ENCODE measurements at regions not wholly inside any gene's neighbourhood (a gene's known extent, or its start where the extent isn't known, plus 50 kb on each side); places are given as distances from the start of the nearest gene placed in this dataset.

DNA sequence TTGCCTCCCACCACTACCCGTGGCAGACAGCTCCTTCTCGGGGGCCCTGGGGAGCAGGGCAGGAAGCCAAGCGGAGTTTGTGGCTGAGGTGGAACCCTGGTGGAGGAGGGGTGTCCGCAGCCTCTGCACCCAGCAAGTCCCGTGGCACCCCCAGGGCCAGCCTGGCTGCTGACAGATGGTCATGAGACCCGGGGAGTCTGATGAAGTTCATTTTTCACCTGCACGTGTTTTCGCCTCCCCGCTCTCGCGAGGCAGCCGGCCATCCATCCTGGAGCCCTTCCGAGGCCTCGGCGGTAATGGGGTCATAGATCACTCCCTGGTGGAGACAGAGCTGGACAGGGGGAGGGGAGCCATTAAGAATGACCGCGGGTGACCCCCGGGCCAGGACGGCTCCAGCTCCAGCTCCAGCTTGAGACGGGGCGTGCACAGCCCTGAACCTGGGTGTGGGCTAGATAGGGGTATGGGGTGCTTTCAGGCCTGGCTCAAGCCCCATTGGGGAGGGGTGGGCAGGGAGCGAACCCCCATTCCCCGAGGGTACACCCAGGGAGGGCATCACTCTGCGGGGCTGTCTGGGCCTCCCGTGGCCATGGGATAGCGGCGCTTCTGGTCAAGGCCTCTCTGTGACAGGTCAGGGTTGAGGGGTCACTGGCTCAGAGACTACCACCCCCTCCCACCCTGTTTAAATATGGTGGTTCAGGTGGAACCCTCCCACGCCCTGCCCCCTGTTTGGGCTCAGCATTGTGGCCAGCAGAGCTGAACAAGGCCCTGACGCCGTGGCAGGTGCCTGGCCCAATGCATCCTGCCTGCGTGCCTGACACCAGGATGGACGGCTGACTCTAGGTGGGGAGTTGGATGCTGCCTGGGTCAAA is 227.4 kb upstream of the GSE1 start:
- H3K4me1 Mint-ChIP-seq: no peaks in the 10 kb centered on the region
- CTCF ChIA-PET: interaction anchor here (1.3 to 1.4 kb wide), 2 partner anchors 9 to 231 kb away, joined by 3 read pairs; no protein-coding TSS in a partner anchor
- H3K27ac Mint-ChIP-seq: no peak overlapping the region
- DNase-seq: peak; percentile 18
- H3K9me3 Mint-ChIP-seq: peaks cover 6% of the 10 kb centered on the region
- no peaks in the 10 kb centered on the region for H3K36me3 Mint-ChIP-seq
- H3K27me3 Mint-ChIP-seq: peaks cover 6% of the 10 kb centered on the region
- no peak overlapping the region for H3K4me3 Mint-ChIP-seq

DNA sequence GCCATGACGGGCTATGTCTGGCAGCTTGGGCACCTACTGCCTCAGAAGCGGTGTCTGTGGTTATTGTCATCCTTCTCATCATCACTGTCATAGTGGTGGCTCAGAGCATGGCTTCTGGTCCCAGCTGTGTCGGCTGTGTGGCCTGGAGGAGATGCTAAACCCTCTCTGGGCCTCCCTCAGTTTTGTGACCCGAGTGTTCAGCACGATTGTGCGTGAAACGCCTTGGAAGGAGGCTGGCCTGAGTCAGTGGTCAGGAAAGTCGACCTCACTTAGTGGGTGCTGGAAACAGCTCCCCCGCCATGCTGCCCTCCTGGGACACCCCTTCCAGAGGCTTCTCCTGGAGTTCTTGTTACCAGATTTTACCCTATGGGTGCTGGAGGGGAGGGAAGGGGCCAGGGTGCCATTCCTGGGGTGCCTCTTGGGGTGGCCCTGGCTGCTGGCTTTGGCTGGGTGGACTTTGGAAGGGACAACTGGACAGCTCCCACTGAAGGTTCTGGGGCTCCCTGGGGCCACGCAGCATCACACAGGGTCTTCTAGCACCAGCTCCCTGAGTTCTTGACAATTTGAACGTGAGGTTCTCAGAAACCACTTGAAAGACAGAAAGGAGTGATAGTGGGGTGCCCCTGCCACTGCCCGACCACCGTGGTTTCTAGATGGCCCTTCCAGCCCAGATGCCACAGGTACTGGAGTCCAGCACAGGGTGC is 226.5 kb upstream of the GSE1 start:
- Mint-ChIP-seq H3K36me3 (no peaks in the 10 kb centered on the region), H3K4me1 (no peaks in the 10 kb centered on the region), H3K27ac (no peak overlapping the region), H3K9me3 (peaks cover 6% of the 10 kb centered on the region), H3K27me3 (peaks cover 6% of the 10 kb centered on the region), H3K4me3 (no peak overlapping the region)
- peak; percentile 12 for DNase-seq
- CTCF ChIA-PET: interaction anchor here (1.3 to 1.4 kb wide), 2 partner anchors 8 to 230 kb away, joined by 3 read pairs; no protein-coding TSS in a partner anchor

DNA sequence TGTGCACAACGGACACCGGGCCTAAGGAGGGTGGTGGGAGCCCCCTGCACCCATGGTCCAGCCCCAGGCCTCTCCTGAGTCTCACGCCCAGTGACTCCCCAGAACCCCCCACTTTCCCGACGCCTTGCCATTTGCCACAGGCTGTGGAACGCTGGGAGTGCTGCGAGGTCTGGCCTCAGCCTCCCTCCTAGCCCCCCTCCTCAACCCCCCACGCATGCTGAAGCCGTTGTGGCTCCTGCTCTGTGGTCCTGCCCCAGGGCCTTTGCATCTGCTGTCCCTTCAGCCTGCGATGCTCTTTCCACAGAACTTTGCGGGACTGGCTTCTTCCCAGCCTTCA is 226.0 kb upstream of the GSE1 start:
- peaks cover 6% of the 10 kb centered on the region for H3K27me3 Mint-ChIP-seq
- H3K9me3 Mint-ChIP-seq: peaks cover 6% of the 10 kb centered on the region
- DNase-seq: peak; percentile 8
- H3K4me1 Mint-ChIP-seq: no peaks in the 10 kb centered on the region
- H3K4me3 Mint-ChIP-seq: no peak overlapping the region
- H3K36me3 Mint-ChIP-seq: no peaks in the 10 kb centered on the region
- CTCF ChIA-PET: interaction anchor here (1.3 kb wide), 1 partner anchor 8 kb away, joined by 3 read pairs; no protein-coding TSS in a partner anchor
- H3K27ac Mint-ChIP-seq: no peak overlapping the region

DNA sequence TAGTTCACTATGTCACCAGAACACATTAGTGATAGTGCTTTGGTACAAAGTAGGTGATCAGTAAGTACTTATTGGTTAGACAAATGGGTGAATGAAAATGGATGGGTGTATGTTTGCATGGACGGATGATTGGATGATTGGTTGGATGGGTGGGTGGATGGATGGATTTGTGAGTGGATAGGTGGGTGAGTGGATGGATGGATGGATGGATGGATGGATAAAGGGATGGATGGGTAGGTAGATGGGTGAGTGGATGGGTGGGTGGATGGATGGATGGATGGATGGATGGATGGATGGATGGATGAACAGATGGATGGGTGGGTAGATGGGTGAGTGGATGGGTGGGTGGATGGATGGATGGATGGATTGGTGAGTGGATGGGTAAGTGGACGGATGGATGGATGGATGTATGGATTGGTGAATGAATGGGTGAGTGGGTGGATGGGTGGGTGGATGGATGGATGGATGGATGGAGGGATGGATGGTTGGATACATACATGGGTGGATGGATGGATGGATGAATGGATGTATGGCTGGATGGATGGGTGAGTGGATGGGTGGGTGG is 225.3 kb upstream of the GSE1 start:
- Mint-ChIP-seq H3K9me3 (peaks cover 6% of the 10 kb centered on the region), H3K27me3 (peaks cover 6% of the 10 kb centered on the region)
- DNase-seq: no peak

DNA sequence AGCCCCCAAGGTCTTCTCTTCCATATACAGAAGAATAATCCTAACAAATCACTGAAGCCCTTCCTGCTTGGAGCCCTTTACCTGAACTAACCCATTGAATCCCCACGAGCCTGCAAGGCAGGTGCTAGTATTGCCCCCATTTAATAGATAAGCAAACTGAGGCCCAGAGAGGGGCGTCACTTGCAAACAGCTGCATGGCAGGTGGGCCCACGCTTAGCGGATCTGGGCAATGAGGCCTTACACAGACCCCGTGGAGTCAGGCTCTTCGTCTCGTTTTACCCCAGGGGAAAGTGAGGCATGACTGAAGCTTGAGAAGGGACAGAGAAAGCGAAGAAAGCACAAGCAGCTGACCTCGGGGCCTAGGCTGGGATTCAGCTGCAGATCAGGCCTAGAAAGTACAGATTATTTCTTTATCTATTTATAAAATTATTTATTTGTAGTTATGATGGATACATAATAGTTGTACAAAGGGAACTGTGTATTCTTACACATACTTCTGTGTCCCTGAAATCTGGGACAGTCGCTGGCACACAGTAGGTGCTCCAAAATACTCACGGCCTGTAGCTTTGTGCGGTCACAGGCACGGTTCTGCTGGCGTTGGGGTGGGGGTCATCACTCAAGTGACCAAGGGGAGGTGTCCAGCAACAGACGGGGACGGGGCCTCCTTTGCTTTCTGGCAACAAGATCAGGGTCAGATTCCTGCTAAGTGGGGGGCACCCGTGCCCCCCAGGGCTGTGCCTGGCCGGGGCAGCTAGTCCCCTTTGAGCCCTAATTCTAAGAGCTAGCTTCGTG is 223.2 kb upstream of the GSE1 start:
- H3K9me3 Mint-ChIP-seq: no peaks in the 10 kb centered on the region
- H3K4me3 Mint-ChIP-seq: no peak overlapping the region
- CTCF ChIA-PET: interaction anchor here (1.9 kb wide), 1 partner anchor 26 kb away, joined by 5 read pairs; no protein-coding TSS in a partner anchor
- no peak overlapping the region for H3K27ac Mint-ChIP-seq
- peak; percentile 13 for DNase-seq
- peaks cover 2% of the 10 kb centered on the region for H3K27me3 Mint-ChIP-seq
- H3K4me1 Mint-ChIP-seq: no peaks in the 10 kb centered on the region
- no peaks in the 10 kb centered on the region for H3K36me3 Mint-ChIP-seq

More for the DNA sequence above, 225.3 kb upstream of the GSE1 start:
- no peaks in the 10 kb centered on the region for H3K4me1 Mint-ChIP-seq
- CTCF ChIA-PET: no interaction called here
- H3K36me3 Mint-ChIP-seq: no peaks in the 10 kb centered on the region
- H3K27ac Mint-ChIP-seq: no peak overlapping the region
- no peak overlapping the region for H3K4me3 Mint-ChIP-seq

DNA sequence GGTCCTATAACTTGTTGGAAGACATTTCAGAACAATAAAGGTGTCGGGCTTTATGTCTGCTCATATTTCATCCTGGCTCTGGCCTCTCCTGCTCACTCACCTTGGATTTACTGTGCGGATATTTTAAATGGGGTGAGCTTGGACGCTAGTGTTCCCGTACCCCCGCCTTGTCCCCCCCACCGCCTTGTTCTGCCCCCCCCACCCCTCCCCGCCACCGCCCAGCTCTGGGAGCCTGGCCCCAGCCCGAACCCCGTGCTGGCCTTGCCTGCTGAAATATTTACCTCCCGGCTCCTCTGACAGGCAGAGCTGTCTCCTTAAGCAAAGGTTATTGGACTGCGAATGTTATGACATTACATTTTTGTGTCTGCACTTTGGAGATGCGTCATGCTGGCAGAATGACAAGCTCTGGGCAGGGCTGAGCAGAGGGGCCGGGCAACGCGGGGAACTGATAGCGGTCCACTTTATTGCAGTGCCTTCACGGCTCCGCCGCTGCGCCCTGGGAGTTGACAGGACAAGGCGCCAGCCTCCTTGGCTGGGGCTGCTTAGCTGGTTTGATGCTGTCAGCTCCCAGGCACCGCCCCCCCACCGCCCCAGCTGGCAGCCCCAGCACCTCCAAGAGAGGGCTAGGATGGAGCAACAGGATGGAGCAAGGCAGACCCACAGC is 222.5 kb upstream of the GSE1 start:
- H3K27me3 Mint-ChIP-seq: peaks cover 5% of the 10 kb centered on the region
- H3K9me3 Mint-ChIP-seq: no peaks in the 10 kb centered on the region
- no peaks in the 10 kb centered on the region for H3K4me1 Mint-ChIP-seq
- H3K4me3 Mint-ChIP-seq: no peak overlapping the region
- H3K36me3 Mint-ChIP-seq: no peaks in the 10 kb centered on the region
- CTCF ChIA-PET: interaction anchor here (0.6 to 2.0 kb wide), 4 partner anchors 25 to 275 kb away, joined by 3 to 7 read pairs (median 6); no protein-coding TSS in a partner anchor
- DNase-seq: peak; percentile 16
- H3K27ac Mint-ChIP-seq: no peak overlapping the region

DNA sequence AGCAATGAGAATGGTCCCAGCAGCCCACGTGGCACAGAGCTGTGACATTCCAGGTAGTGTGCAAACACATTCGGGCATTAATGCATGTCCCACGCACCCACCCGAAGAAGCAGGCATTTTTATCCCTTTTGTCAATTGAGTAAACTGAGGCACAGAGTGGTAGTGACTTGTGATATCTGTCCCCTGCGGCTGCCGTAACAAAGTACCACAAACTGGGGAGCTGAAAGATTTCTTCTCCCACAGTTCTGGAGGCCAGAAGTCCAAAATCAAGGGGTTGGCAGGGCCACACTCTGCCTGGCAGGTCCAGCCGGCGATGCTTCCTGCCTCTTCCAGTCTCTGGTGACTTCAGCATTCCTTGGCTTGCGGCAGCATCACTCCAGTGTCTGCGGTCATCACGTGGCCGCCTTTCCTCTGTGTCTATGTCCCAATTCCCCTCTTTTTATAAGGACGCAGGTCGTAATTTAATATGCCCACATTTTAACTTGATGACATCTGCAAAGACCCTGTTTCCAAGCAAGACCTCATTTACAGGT is 221.9 kb upstream of the GSE1 start:
- Mint-ChIP-seq H3K27me3 (peaks cover 6% of the 10 kb centered on the region), H3K36me3 (no peaks in the 10 kb centered on the region), H3K9me3 (no peaks in the 10 kb centered on the region), H3K4me1 (no peaks in the 10 kb centered on the region), H3K27ac (no peak overlapping the region), H3K4me3 (no peak overlapping the region)
- no peak for DNase-seq
- CTCF ChIA-PET: interaction anchor here (1.1 to 2.0 kb wide), 4 partner anchors 25 to 225 kb away, joined by 4 to 7 read pairs (median 6); no protein-coding TSS in a partner anchor

DNA sequence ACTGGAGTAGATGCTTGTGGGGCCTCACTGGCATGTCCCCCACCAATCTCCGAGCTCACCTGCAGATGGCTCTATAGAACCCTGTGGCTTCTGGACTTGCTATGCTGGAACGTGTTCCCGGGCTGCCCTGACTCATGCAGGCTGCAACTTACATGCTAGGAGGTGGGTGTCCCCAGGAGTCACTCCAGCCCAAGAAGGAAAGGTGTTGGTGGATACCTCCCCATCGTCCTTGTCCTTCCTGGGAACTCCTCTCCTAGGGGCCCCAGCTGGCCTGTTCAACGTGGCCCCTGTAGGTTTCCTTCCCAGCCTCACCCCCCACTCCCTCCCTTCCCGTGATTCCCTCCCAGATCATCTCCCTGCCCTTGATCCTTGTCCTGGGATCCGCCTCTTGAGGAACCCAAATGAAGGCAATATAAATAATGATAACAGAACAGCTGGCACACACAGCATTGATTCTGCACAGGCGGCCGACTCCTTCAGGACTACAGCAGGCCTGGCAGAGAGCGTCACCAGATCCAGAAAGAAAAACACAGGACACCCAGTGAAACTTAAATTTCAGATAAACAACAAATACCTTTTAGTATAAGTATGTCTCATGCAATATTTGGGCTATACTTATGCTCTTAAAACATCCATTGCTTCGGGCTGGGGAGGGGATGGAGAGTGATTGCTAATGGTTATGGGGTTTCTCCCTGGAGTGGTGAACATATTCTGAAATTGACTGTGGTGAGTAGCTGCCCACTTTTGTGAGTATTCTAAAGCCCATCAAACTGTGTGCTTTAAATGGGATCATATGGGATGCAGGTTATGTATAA is 221.1 kb upstream of the GSE1 start:
- CTCF ChIA-PET: interaction anchor here (1.1 to 2.2 kb wide), 5 partner anchors 11 to 225 kb away, joined by 4 to 7 read pairs (median 5); no protein-coding TSS in a partner anchor
- DNase-seq: peak; percentile 11
- Mint-ChIP-seq H3K4me3 (no peak overlapping the region), H3K36me3 (no peaks in the 10 kb centered on the region), H3K27ac (no peak overlapping the region), H3K27me3 (peaks cover 10% of the 10 kb centered on the region), H3K9me3 (no peaks in the 10 kb centered on the region), H3K4me1 (no peaks in the 10 kb centered on the region)

DNA sequence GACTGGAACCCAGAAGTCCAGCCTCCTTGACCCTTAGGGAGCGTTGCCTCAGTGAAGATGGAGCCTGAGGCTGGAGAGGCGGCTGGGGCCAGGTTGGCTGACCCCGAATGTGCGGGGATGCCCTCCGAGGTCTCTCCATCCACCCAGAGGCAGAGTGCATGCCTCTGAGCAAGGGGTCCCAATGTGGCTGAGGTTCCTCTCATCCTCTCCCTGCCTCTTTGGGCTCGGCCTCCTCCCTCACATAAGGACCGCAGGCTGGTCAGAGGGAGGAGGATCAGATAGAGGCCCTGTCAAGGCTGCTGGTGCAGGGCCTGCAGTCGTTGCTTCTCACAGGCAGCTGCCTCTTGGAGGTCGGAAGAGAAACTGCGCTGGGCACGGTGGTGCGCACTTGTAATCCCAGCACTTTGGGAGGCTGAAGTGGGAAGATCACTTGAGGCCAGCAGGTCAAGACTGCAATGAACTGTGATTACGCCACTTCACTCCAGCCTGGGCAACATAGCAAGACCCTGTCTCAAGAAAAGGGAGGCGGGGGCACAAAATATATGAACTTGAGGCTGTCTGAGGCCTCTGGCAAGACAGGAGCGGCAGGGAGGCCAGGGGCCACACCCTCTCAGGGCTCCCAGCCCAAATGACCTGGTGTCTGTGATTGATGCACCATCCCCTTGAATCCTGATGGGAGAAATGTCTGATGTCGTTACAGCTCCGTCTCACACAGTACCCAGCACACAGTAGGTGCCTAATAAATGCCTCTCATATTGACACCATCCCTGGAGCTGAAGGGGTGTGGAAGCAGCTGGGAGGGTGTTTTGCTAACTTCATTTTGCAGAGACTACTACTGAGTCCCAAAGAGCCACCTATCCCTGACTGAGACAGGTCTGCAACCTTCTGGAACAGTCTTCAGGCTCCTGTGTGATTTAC is 220.1 kb upstream of the GSE1 start:
- peak; percentile 13 for DNase-seq
- CTCF ChIA-PET: interaction anchor here (1.1 to 2.2 kb wide), 7 partner anchors 10 to 224 kb away, joined by 3 to 7 read pairs (median 4); no protein-coding TSS in a partner anchor
- Mint-ChIP-seq H3K36me3 (no peaks in the 10 kb centered on the region), H3K27me3 (peaks cover 13% of the 10 kb centered on the region), H3K4me3 (no peak overlapping the region), H3K27ac (no peak overlapping the region), H3K4me1 (no peaks in the 10 kb centered on the region), H3K9me3 (no peaks in the 10 kb centered on the region)

DNA sequence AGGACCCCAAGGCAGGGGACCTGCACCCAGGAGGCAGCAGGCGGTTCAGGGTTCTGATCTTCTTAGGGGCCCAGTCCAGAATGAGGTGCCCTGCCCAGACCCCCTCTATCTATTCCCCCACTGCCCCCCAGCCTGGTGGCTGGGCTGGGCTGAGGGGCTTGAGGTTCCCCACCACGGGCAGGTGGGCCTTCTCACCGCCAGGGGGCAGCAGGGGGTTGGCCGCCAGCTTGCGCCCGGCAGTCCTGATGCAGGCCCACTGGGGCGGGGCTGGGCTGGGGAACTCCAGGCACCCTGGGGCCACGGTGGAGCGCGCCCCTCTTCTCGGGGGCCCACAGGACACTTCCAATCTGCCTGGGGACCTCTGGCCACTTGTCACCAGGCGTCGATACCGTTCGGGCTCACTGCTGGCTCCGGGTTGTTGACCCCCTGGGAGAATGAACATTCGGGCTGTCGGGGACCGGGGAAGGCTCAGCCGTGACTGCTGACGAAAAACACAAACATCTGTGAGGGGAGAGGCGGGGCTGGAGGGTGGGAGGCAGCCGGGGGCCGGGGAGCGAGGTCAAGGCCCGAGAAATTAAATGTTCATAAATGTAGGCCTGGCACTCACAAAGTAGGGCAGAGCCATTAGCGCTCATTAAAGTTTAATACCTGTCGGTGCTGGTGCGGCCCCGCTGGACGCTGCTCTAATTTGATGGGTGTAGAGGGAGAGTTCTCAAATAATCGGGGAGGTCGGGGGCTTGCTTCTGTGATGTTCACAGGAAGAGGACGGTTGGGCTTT is 219.3 kb upstream of the GSE1 start:
- Mint-ChIP-seq H3K27me3 (peaks cover 13% of the 10 kb centered on the region), H3K4me3 (no peak overlapping the region), H3K4me1 (no peaks in the 10 kb centered on the region), H3K36me3 (no peaks in the 10 kb centered on the region), H3K27ac (no peak overlapping the region), H3K9me3 (no peaks in the 10 kb centered on the region)
- CTCF ChIA-PET: interaction anchor here (1.1 to 2.2 kb wide), 5 partner anchors 9 to 223 kb away, joined by 3 to 6 read pairs (median 4); no protein-coding TSS in a partner anchor
- peak; percentile 73 for DNase-seq
